ENCODE measurements at regions not wholly inside any gene's neighbourhood (a gene's known extent, or its start where the extent isn't known, plus 50 kb on each side); places are given as distances from the start of the nearest gene placed in this dataset.

- Histone ChIP-seq H3K79me2 (ENCODE audit: control insufficient read depth, insufficient read depth, low read length) (no peaks in the 10 kb centered on the region), H3K4me3 (replicated peaks in 1 of 4; ENCODE audit: control extremely low read depth in 1 of 4, insufficient read depth in 1 of 4, low read depth in 3 of 4, low read length in 4 of 4) (no peak overlapping the region), H3K9me3 (ENCODE audit: control insufficient read depth, insufficient read depth, low read depth, low read length) (no peaks in the 10 kb centered on the region), H3K4me2 (ENCODE audit: extremely low read depth, insufficient read depth, low read length) (no peak overlapping the region), H3K27me3 (ENCODE audit: control insufficient read depth, insufficient read depth, low read length) (no peaks in the 10 kb centered on the region), H2AFZ (ENCODE audit: low read length) (no peak overlapping the region), H3K9ac (ENCODE audit: insufficient read depth, low read length) (no peak overlapping the region), H3K4me1 (ENCODE audit: control insufficient read depth, extremely low read depth, insufficient read depth, low read length) (no peaks in the 10 kb centered on the region), H3K36me3 (ENCODE audit: control insufficient read depth, insufficient read depth, low read length) (no peaks in the 10 kb centered on the region), H4K20me1 (ENCODE audit: control insufficient read depth, extremely low read depth, insufficient read depth, low read length) (no peaks in the 10 kb centered on the region), H3K27ac (ENCODE audit: insufficient read depth, low read length) (no peak overlapping the region)
- no peak for DNase-seq (ENCODE audit: low read depth in 2 of 2)
- no peak for TF ChIP-seq EZH2 (IDR thresholded peaks at IDR 0.05; ENCODE audit: low read length, missing control alignments)
- TF ChIP-seq CTCF (conservative IDR thresholded peaks at IDR 0.05 in 1 of 2, IDR thresholded peaks at IDR 0.05 in 1 of 2; ENCODE audit: low read depth in 1 of 2, low read length in 2 of 2): no peak
Measured at GRCh38 chr15:62528505-62528904, 363.4 kb upstream of the C2CD4B start.

DNA sequence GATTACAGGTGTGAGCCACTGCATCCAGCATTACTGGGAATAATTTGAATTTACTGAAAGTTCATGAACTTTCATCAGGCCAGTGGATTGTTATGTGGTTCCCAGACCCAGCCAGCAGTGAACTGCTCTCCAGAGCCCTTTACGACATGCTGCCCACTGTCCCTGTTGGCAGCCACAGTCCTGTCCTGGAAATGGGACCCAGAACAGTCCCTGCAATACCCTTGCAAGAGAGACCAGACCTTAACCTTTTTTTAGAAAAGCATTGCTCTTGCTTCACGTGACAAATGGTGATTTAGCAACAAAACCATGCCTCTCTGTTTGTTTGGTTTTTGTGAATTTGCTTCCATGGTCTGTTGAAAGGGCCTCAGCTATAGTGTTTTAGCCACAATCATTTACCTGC, 367.3 kb upstream of the C2CD4B start:
- H3K9ac ChIP-seq (ENCODE audit: insufficient read depth, low read length): no peak overlapping the region
- no peaks in the 10 kb centered on the region for H3K9me3 ChIP-seq (ENCODE audit: control insufficient read depth, insufficient read depth, low read depth, low read length)
- TF ChIP-seq CTCF (conservative IDR thresholded peaks at IDR 0.05 in 1 of 2, IDR thresholded peaks at IDR 0.05 in 1 of 2; ENCODE audit: low read depth in 1 of 2, low read length in 2 of 2): no peak
- TF ChIP-seq EZH2 (IDR thresholded peaks at IDR 0.05; ENCODE audit: low read length, missing control alignments): no peak
- no peaks in the 10 kb centered on the region for H3K79me2 ChIP-seq (ENCODE audit: control insufficient read depth, insufficient read depth, low read length)
- H4K20me1 ChIP-seq (ENCODE audit: control insufficient read depth, extremely low read depth, insufficient read depth, low read length): no peaks in the 10 kb centered on the region
- no peaks in the 10 kb centered on the region for H3K4me1 ChIP-seq (ENCODE audit: control insufficient read depth, extremely low read depth, insufficient read depth, low read length)
- H3K4me2 ChIP-seq (ENCODE audit: extremely low read depth, insufficient read depth, low read length): no peak overlapping the region
- H3K27me3 ChIP-seq (ENCODE audit: control insufficient read depth, insufficient read depth, low read length): no peaks in the 10 kb centered on the region
- DNase-seq (ENCODE audit: low read depth in 2 of 2): no peak
- H3K36me3 ChIP-seq (ENCODE audit: control insufficient read depth, insufficient read depth, low read length): no peaks in the 10 kb centered on the region
- H2AFZ ChIP-seq (ENCODE audit: low read length): no peak overlapping the region
- H3K4me3 ChIP-seq (replicated peaks in 1 of 4; ENCODE audit: control extremely low read depth in 1 of 4, insufficient read depth in 1 of 4, low read depth in 3 of 4, low read length in 4 of 4): no peak overlapping the region
- no peak overlapping the region for H3K27ac ChIP-seq (ENCODE audit: insufficient read depth, low read length)

- H3K4me1 ChIP-seq (ENCODE audit: control insufficient read depth, extremely low read depth, insufficient read depth, low read length): no peaks in the 10 kb centered on the region
- no peaks in the 10 kb centered on the region for H3K9me3 ChIP-seq (ENCODE audit: control insufficient read depth, insufficient read depth, low read depth, low read length)
- H3K4me3 ChIP-seq (replicated peaks in 1 of 4; ENCODE audit: control extremely low read depth in 1 of 4, insufficient read depth in 1 of 4, low read depth in 3 of 4, low read length in 4 of 4): no peak overlapping the region
- no peak overlapping the region for H3K4me2 ChIP-seq (ENCODE audit: extremely low read depth, insufficient read depth, low read length)
- H3K9ac ChIP-seq (ENCODE audit: insufficient read depth, low read length): no peak overlapping the region
- H4K20me1 ChIP-seq (ENCODE audit: control insufficient read depth, extremely low read depth, insufficient read depth, low read length): no peaks in the 10 kb centered on the region
- no peak overlapping the region for H2AFZ ChIP-seq (ENCODE audit: low read length)
- TF ChIP-seq CTCF (conservative IDR thresholded peaks at IDR 0.05 in 1 of 2, IDR thresholded peaks at IDR 0.05 in 1 of 2; ENCODE audit: low read depth in 1 of 2, low read length in 2 of 2) (no peak), EZH2 (IDR thresholded peaks at IDR 0.05; ENCODE audit: low read length, missing control alignments) (no peak)
- H3K27me3 ChIP-seq (ENCODE audit: control insufficient read depth, insufficient read depth, low read length): no peaks in the 10 kb centered on the region
- no peak for DNase-seq (ENCODE audit: low read depth in 2 of 2)
- H3K36me3 ChIP-seq (ENCODE audit: control insufficient read depth, insufficient read depth, low read length): no peaks in the 10 kb centered on the region
- no peaks in the 10 kb centered on the region for H3K79me2 ChIP-seq (ENCODE audit: control insufficient read depth, insufficient read depth, low read length)
- H3K27ac ChIP-seq (ENCODE audit: insufficient read depth, low read length): no peak overlapping the region
Measured at GRCh38 chr15:62533687-62534086, 368.6 kb upstream of the C2CD4B start.

Measured in fibroblast of lung (primary cell).